GM19395 (cell line): ENCODE measurements at regions not wholly inside any gene's neighbourhood (a gene's known extent, or its start where the extent isn't known, plus 50 kb on each side); places are given as distances from the start of the nearest gene placed in this dataset.
"Not testable (repeated sequence)": the region's sequence is repeated elsewhere in the genome, so short reads cannot be mapped to it uniquely, and the experiment has no call there.

ENCODE experiments used
- ATAC-seq: cut with Tn5 transposase; IDR thresholded peaks from one replicate; pipeline ENCODE4 v1.9.1; 2021; ENCODE audit warnings: mild to moderate bottlenecking, moderate library complexity; ENCODE audit not compliant: unreplicated experiment

DNA sequence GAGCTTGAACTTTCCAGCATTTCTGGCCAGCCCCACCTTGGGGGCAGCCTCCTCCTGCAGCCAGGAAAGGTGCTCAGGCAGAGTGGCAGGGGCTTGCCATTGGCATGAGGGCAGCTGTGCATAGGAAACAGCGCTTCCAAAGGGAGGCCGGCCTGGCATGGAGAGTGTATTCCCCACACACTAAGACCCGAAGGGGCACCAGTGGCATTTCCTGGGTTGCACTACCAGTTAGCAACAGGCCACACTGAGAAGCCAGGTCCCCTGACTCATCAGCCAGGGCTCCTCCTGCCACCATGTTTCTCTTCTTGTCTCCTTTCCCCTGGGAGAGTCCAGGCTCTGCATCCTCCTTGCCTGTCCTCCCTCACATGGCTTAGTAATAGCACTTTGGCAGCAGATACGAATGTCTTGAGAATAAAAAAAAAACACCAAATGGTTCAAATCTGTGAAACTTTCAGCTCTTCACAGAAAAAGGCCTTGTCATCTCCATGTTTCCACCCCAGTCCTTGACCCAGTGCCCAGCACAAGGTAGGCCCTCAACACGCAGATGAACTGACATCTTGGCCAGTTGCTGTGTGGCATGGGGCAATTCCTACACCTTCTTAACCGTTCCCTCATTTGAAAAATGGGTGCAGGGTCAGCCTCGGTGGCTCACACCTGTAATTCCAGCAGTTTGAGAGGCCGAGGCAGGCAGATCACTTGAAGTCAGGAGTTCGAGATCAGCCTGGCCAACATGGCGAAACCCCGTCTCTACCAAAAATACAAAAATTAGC is 180.4 kb downstream of the SMAD6 start:
- ATAC-seq = no peak

DNA sequence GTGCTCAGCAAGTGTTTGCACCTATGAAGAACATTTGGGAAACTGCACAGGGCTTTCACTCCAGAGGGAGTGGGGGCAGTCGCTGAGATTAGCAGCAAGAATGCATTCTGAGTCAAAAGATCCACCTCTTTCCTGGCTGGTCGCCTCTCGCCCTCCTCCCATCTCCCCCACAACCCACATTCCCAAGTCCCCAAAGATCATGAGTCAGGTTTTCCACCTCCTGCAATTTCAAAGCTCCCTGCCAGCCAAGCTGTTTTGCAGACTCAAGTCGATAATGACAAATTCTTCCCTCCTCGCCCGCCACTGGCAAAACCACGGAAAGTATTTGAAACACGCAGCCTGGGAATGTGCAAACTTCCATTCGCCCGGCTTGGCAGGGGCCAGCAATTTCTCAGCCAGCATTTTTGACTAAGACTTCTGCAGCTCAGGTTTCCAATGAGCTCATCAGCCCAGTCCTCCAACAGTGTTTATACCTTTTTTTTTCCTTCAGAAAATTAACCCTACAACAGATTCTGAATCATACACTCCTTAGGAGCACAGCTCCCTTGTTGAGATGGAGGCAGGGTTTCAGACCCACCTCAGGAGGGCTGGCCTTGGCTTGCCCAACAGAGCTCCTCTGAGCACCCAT is 181.4 kb downstream of the SMAD6 start:
- no peak for ATAC-seq

DNA sequence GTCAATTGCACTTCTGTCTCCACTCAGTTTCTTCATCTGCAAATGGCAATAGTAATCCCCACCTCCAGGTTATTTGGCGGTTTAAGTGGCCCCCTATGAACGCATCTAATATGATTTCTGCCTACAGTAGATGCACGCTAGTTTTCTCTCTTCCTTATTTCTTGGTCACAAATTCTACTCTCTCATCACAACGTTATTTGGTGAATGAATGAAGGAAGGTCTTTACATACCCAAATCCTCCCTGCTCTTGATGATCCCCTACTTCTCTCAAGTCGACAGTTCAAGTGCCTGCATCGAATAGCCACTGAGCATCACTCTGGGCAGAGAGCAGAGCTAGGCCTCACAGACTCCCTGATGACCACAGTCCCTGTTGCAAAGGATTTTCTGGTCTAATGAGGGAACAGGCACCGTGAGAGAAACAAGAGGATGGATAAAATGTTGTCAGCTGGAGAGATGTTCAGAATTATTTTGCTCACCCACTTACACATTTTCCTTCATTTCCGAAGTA is 181.2 kb upstream of the SMAD3 start:
- ATAC-seq = no peak

DNA sequence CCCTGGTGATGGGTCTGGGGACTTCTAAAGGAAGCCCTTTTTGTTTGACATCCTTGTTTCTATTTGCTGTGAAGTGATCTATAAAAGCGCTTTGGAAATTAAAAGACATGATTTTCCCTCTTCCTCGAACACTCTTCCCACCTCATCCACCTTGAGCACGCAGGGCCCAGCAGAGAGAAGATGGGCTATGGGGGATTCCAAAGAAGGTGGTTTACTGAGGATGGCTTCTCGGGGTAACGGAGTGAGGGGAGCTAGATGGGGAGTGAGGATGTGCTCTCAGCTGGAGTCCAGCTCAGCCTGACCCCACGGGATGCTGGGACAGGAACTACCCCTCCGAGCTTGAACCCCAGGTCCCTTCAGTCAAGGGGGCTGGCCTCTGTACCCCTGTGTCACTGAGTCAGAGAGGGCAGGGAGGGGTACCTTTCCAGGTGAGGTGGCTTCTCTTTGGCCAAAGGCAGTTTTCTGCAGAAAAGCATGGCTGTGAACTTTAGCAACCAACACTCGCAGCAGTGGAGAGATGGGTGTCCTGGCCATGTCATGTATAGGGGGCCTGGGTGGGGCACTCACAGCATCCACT is 180.7 kb upstream of the SMAD3 start:
- no peak for ATAC-seq

DNA sequence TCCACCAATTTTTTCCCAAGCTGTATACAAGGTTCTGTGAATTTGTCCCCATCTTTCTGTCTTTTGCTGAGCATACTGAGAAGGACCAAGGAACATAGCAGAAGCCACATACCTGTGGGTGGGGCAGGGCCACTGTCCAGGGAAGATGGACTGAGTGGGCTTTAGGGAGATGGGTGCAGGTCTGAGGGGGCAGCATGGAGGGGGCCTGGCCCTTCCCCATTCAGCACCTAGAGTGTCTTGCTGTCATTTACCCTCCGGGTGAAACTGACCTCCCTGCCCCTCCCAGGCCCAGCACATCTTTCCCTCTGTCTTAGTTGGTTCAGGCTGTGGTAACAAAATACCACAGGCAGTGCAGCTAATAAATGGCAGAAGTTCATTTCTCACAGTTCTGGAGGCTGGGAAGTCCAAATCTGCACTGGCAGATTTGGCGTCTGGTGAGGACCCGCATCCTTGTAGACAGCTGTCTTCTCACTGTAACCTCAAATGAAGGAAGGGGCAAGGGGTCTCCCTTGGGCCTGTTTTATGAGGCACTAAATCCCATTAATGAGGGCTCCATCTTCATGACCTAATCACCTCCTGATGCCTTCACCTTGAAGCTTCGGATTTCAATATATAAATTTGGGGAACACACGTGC is 180.0 kb upstream of the SMAD3 start:
- no peak for ATAC-seq

DNA sequence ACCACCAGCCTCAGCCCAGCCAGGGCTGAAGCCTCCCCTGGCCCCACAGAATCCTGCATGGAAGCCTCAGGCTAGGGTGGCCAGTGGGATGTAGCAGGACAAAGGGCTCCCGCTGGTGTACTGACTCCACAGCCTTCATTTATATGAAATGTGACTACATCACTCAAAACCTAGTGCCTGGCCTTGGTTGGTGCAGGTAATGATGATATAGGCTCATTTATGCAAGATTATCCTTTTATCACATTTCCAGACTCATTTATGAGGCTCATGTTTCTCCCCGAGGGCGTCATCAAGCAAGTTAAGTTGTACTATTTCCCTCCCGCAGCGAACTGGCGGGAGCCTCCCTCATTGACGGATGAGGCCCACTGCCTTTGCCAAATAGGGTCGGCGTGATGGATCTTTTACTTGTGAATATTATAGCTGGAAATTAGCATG is 179.1 kb upstream of the SMAD3 start:
- no peak for ATAC-seq

DNA sequence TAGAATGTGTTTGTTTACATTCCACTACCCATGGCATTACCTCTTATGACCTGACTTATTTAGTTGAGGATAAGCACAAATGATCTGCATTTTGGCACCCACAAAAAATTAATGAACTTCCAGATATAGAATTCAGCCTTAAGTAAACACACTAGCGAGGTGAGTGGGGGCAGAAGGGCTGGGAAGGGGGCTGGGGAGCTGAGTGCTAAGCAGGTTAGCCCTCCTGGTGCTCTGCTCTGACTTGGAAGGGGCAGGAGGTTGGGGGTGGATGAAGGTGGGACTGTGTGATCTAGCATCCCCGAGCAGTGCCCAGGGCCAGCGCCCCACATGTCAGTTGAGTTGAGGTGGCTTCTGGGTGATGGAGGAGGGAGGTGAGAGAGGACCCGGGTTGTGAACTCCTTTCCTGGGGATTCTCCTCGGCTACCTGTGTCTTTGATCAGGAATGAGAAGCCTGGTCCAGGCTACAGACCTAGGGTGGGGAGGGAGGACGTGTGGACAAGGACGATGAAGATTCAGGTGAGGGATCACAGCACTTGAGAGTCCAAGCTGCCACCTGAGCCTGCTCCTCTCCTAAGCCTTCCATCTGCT is 178.6 kb upstream of the SMAD3 start:
- ATAC-seq = no peak

DNA sequence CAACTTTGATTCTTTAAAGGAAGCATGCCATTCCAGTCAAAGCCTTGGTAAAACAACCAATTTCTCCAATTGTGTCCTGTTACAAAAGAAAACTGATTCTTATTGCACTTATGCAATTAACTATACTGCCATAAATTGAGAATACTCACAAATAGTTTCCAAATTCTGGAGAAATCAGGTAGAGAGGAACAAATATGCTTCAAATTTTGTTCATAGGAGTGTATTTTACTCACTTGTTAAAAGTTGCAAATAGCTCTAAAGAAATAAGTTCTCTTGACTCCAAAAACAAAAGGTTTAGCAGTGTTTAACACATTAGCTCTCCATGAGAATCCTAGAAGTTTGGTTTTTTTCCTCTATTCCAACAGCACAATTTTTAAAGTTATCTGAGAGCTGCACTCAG is 176.1 kb upstream of the SMAD3 start:
- not testable (repeated sequence) for ATAC-seq

DNA sequence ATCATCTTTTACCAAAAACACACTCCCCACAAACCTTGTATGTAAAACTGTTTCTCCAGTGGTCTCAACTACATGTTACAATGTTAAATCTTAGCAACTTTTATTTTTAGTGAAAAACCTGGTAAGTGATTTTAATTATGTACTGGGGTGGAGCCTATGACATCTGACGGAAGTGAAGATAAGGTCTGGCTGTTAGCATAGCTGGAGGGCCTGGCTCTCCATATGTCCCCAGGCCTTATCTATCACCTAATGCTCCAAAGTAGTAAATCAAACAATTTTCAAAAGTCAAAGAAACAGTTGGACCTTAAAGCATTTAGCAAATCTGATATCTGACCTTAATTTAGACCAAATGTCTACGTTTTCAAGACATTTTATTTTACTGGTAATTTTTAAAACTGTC is 173.6 kb upstream of the SMAD3 start:
- ATAC-seq = no peak

DNA sequence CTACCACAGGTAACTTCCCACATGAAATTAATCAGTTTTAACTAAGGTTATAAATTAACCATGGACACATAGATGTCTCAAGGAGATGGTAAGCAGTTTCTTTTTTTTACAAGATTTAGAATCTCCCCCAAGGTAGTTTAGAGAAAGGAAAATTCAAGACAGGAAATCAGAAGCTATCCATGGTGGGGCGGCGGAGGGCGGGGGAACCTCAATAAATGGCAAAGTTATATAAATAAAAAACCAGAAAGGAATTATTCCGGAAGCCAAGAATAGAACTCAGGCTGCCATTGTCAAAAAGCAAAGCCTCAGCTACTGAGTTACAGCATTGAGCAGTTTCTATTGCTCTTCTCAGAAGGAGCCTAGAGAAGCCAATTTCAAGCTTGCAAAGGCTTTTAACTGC is 172.1 kb upstream of the SMAD3 start:
- no peak for ATAC-seq

DNA sequence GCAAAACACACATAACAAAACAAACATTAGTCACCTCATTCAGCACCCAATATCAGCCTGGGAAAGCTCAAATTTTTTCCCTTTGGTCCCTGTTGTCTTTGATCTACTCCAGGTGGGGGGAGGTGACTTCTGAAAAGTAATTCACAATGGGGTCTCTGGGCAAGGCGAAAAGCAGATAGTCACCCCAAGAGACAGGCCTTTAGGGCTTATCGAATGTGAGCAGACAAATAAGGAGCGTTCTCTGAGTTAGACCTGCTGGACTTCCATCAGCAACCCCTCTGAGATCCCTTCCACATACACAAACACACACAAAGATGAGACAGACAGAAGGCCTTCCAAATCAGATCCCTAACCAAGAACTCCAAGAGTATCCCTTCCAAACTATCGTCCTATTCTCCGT is 171.0 kb upstream of the SMAD3 start:
- ATAC-seq = no peak

DNA sequence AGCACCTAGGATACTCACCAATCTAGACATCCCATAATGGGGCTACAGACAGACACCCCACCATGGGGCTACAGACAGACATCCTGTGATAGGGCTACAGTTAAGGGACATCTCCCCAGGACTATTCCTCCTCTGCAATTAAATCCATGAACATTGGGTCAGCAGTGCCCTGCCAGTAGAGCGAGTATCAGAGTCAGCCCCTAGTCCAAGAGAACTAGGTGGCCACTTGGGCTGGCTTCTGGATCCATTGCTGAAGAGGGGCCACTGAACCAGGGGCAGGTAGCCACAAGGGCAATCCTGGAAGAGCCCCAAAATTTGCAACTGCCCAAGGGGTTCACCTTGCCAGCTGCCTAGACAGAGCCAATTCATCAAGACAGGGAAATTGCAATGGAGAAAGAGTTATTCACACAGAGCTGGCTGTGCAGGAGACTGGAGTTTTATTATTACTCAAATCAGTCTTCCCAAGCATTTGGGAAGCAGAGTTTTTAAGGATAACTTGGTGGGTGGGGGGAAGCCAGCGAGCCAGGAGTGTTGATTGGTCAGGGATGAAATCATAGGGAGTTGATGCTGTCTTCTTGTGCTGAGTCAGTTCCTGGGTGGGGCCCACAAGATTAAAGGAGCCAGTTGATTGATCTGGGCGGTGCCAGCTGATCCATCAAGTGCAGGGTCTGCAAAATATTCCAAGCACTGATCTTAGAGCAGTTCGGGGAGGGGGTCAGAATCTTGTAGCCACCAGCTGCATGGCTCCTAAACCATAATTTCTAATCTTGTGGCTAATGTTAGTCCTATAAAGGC is 170.2 kb upstream of the SMAD3 start:
- no peak for ATAC-seq

DNA sequence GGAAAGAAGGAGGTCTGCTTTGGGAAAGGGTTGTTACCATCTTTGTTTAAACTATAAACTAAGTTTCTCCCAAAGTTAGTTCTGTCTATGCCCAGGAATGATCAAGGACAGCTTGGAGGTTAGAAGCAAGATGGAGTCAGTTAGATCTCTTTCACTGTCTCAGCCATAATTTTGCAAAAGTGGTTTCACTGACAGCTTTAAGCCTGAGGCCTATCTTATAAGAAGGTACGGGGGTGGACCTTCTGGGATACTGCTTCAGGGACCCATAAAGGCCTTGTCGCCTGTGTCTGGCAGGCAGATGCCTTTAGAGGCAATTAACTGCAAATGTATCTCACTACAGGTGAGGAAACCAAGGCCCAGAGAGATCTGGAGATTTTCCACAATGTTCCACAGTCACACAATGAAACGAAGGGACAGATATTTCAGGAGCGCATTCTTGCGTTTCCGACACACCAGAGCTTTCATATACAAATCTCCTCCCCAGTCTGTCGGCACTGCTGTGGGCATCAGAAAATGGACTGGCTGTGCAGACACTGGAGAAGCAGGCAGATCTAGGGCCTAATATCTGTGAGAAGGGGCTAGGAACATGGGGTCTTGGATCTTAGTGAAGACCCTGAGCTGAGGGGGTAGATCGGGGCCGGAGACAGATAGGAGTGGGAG is 169.5 kb upstream of the SMAD3 start:
- ATAC-seq = no peak

DNA sequence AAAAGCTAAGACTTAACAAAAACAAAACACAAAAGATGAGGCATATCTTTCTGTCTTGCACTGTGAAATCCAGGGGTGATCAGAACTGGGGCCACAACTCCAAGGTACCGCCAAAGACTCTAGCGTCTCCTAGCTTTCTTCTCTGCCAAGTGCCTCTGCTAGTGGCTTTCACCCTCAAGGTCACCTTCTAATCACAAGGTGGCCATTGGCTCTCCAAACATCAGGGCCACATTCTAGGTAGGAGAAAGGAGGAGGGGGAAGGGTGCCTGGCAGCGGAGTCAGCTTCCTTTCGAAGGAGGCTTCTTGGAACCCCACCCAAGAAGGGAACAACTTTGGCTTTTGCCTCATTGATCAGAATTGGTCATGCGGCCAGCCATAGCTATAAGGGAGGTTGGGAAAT is 168.8 kb upstream of the SMAD3 start:
- ATAC-seq = no peak

DNA sequence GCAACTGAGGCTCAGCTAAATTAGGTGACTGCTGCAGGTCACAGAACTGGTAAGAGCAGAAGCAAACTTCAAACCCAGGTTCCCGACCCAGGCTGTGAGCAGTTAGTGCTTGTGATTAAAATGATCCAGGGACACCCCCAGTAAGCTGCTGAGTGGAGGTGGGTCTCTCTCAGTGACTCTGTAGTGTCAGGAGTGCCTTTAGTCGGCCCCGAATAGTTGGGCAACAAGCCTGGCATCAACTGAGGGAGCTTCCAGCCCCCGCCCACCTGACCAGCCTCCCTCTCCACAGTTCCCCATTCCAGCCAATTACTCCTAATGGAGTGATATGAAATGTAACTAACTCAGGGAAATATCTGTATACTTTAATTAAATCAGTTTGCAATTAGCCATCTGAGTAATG is 168.0 kb upstream of the SMAD3 start:
- ATAC-seq = no peak

DNA sequence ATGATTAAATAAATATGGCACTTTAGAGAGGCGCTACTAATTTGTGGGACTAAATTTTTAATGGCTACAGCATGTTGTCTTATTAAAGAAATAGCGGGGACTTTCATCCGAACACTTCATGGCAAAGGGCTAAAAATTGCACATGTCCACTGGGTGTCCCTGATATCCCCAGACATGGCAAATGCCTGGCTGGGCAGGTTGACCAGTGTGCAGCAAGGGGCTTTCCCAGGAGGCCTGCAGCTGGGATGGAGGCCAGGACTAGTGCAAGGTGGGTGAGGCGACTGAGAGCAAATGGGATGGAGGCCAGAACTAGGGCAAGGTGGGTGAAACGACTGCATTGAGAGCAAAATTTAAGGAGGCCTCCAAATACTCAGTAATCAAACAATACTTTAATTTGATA is 167.4 kb upstream of the SMAD3 start:
- no peak for ATAC-seq

DNA sequence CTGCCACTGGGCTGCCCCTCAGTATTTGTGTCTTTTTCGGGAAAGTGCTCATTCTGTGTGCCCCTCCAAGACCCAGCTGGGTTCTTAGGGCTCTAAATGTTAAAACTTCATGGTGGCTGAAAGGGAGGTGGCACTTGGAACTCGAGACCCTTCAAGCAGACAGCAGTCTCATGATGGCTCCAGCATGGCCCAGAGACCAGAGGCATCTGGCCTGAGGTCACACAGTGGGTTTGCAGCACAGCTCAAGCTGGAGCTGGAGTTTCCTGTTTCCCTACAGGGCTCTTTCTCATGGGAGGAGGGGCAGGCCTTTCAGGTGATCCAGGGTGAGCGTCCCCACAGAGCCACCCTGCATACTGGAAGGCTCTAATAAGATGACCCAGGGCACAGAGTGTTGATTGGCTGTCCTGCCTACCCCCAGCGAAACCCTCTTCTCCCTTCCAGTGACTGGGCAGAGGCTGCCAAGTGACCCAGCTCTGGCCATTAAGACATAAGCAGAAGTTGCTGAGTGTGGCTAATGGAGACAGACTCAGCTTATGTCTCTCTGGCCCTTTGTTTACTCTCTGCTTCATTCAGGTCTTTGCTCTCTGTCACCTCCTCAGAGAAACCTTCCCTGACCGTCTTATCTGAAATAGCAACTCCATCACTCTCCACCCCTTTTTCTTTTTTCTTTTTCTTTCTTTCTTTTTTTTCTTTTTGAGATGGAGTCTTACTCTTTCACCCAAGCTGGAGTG is 166.6 kb upstream of the SMAD3 start:
- no peak for ATAC-seq

DNA sequence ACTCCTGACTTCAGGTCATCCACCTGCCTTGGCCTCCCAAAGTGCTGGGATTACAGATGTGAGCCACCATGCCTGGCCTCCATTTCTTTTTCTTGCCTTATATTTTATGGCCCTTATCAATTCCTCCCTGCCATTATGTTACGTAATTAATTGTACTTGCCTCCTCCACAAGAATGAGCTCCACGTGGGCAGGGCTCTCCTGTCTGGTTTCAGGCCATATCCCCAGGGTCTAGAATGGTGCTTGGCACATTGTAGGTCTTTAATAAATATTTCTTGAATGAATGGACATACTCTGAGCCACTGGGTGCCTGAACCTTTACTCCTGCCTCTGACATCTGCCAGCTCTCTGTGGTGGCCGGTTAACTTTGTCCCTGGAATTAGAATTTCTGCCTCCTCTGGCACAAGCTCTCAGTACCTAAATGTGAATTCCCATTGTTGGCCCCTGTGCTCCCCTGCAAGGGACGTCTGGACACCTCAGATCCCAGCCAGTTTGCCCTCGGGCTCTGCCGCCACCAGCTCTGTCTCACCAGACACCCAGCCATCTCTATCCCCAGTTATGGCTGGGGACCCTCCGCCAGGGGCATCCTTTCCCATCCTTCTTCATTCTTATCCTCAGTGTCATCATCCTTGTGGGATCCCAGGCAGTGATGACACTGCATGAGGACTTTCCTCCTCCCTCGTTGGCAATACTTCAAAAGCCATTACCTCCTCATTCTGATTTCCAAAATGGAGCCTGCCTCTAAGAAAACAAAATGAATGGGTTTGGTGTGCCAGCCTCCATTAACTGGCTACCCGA is 165.6 kb upstream of the SMAD3 start:
- ATAC-seq = no peak
